22Rv1 (cell line): ENCODE measurements at regions not wholly inside any gene's neighbourhood (a gene's known extent, or its start where the extent isn't known, plus 50 kb on each side); places are given as distances from the start of the nearest gene placed in this dataset.

Experiments
- CTCF ChIP-seq: fragments of 450-650 bp; IDR thresholded peaks from 2 replicates; pipeline ENCODE4 v1.5.1; 2017; ENCODE audit warnings: mild to moderate bottlenecking
- ZFX ChIP-seq: fragments of 450-650 bp; IDR thresholded peaks from 2 replicates; pipeline ENCODE4 v1.6.1; 2017; ENCODE audit warnings: antibody characterized with exemption, borderline replicate concordance

- TF ChIP-seq ZFX (no peak), CTCF (no peak)
Observed at GRCh38 chr4:45668128-45668527, 455.7 kb downstream of the GABRG1 start.
